ENCODE measurements at regions not wholly inside any gene's neighbourhood (a gene's known extent, or its start where the extent isn't known, plus 50 kb on each side); places are given as distances from the start of the nearest gene placed in this dataset.

- POLR2A ChIA-PET, result no interaction called here
- DNase-seq, result no peak
- no peak for ATAC-seq (ENCODE audit: low read depth)
- Mint-ChIP-seq H3K27me3 (peaks cover 28% of the 10 kb centered on the region), H3K9me3 (no peaks in the 10 kb centered on the region), H3K4me1 (peaks cover 4% of the 10 kb centered on the region), H3K36me3 (no peaks in the 10 kb centered on the region), H3K4me3 (no peak overlapping the region), H3K27ac (no peak overlapping the region)
Measured at GRCh38 chr5:35436400-35437057, 181.1 kb upstream of the SPEF2 start.

- no peaks in the 10 kb centered on the region for H3K9me3 Mint-ChIP-seq
- ATAC-seq (ENCODE audit: low read depth), result no peak
- no peak overlapping the region for H3K4me3 Mint-ChIP-seq
- peaks cover 32% of the 10 kb centered on the region for H3K27me3 Mint-ChIP-seq
- DNase-seq, result no peak
- H3K36me3 Mint-ChIP-seq, result no peaks in the 10 kb centered on the region
- POLR2A ChIA-PET, result no interaction called here
- no peaks in the 10 kb centered on the region for H3K4me1 Mint-ChIP-seq
- H3K27ac Mint-ChIP-seq, result no peak overlapping the region
Measured at GRCh38 chr5:35430381-35431162, 187.1 kb upstream of the SPEF2 start.

GRCh38 chr5:35420200-35420599 is 189.9 kb upstream of the PRLR start:
- POLR2A ChIA-PET, result no interaction called here
- H3K9me3 Mint-ChIP-seq, result no peaks in the 10 kb centered on the region
- H3K27me3 Mint-ChIP-seq, result peaks cover 10% of the 10 kb centered on the region

GRCh38 chr5:35417040-35417439 is 186.8 kb upstream of the PRLR start:
- H3K36me3 Mint-ChIP-seq, result no peaks in the 10 kb centered on the region
- H3K9me3 Mint-ChIP-seq, result peaks cover 1% of the 10 kb centered on the region
- H3K4me3 Mint-ChIP-seq, result no peak overlapping the region
- no peak overlapping the region for H3K27ac Mint-ChIP-seq
- ATAC-seq (ENCODE audit: low read depth) (no peak), DNase-seq (no peak)
- POLR2A ChIA-PET, result no interaction called here
- peaks cover 4% of the 10 kb centered on the region for H3K27me3 Mint-ChIP-seq
- H3K4me1 Mint-ChIP-seq, result no peaks in the 10 kb centered on the region

More at GRCh38 chr5:35420200-35420599, 189.9 kb upstream of the PRLR start:
- DNase-seq (no peak), ATAC-seq (ENCODE audit: low read depth) (no peak)
- Mint-ChIP-seq H3K36me3 (no peaks in the 10 kb centered on the region), H3K4me1 (no peaks in the 10 kb centered on the region), H3K27ac (no peak overlapping the region), H3K4me3 (no peak overlapping the region)

GRCh38 chr5:35416217-35416988 is 186.1 kb upstream of the PRLR start:
- DNase-seq, result no peak
- Mint-ChIP-seq H3K9me3 (peaks cover 1% of the 10 kb centered on the region), H3K4me1 (no peaks in the 10 kb centered on the region), H3K27me3 (peaks cover 4% of the 10 kb centered on the region), H3K27ac (no peak overlapping the region), H3K4me3 (no peak overlapping the region), H3K36me3 (no peaks in the 10 kb centered on the region)
- POLR2A ChIA-PET, result no interaction called here
- no peak for ATAC-seq (ENCODE audit: low read depth)

- POLR2A ChIA-PET, result no interaction called here
- H3K27ac Mint-ChIP-seq, result no peak overlapping the region
- H3K9me3 Mint-ChIP-seq, result peaks cover 3% of the 10 kb centered on the region
- no peak overlapping the region for H3K4me3 Mint-ChIP-seq
- no peaks in the 10 kb centered on the region for H3K36me3 Mint-ChIP-seq
- no peaks in the 10 kb centered on the region for H3K4me1 Mint-ChIP-seq
- no peak for ATAC-seq (ENCODE audit: low read depth)
- DNase-seq, result no peak
- peaks cover 2% of the 10 kb centered on the region for H3K27me3 Mint-ChIP-seq
Measured at GRCh38 chr5:35415309-35415708, 185.0 kb upstream of the PRLR start.

- ATAC-seq (ENCODE audit: low read depth) (no peak), DNase-seq (no peak)
- no peaks in the 10 kb centered on the region for H3K36me3 Mint-ChIP-seq
- no peaks in the 10 kb centered on the region for H3K4me1 Mint-ChIP-seq
- POLR2A ChIA-PET, result no interaction called here
- no peaks in the 10 kb centered on the region for H3K27me3 Mint-ChIP-seq
- H3K9me3 Mint-ChIP-seq, result peaks cover 3% of the 10 kb centered on the region
- no peak overlapping the region for H3K27ac Mint-ChIP-seq
- H3K4me3 Mint-ChIP-seq, result no peak overlapping the region
Measured at GRCh38 chr5:35409361-35409760, 179.1 kb upstream of the PRLR start.

GRCh38 chr5:35408146-35408545 is 177.9 kb upstream of the PRLR start:
- H3K36me3 Mint-ChIP-seq, result no peaks in the 10 kb centered on the region
- no peak for ATAC-seq (ENCODE audit: low read depth)

GRCh38 chr5:35407697-35408096 is 177.4 kb upstream of the PRLR start:
- no peak overlapping the region for H3K27ac Mint-ChIP-seq

More at GRCh38 chr5:35408146-35408545, 177.9 kb upstream of the PRLR start:
- H3K27ac Mint-ChIP-seq, result no peak overlapping the region
- H3K9me3 Mint-ChIP-seq, result peaks cover 2% of the 10 kb centered on the region
- DNase-seq, result no peak
- no peak overlapping the region for H3K4me3 Mint-ChIP-seq
- POLR2A ChIA-PET, result no interaction called here
- no peaks in the 10 kb centered on the region for H3K27me3 Mint-ChIP-seq
- H3K4me1 Mint-ChIP-seq, result no peaks in the 10 kb centered on the region

GRCh38 chr5:35405938-35406337 is 175.7 kb upstream of the PRLR start:
- ATAC-seq (ENCODE audit: low read depth), result no peak
- Mint-ChIP-seq H3K4me3 (no peak overlapping the region), H3K4me1 (no peaks in the 10 kb centered on the region), H3K27me3 (no peaks in the 10 kb centered on the region), H3K27ac (no peak overlapping the region), H3K9me3 (peaks cover under 1% of the 10 kb centered on the region), H3K36me3 (no peaks in the 10 kb centered on the region)
- no peak for DNase-seq
- POLR2A ChIA-PET, result no interaction called here

More at GRCh38 chr5:35407697-35408096, 177.4 kb upstream of the PRLR start:
- DNase-seq, result no peak
- no peaks in the 10 kb centered on the region for H3K36me3 Mint-ChIP-seq
- H3K4me1 Mint-ChIP-seq, result no peaks in the 10 kb centered on the region
- ATAC-seq (ENCODE audit: low read depth), result no peak
- no peak overlapping the region for H3K4me3 Mint-ChIP-seq
- POLR2A ChIA-PET, result no interaction called here
- peaks cover 2% of the 10 kb centered on the region for H3K9me3 Mint-ChIP-seq
- no peaks in the 10 kb centered on the region for H3K27me3 Mint-ChIP-seq

GRCh38 chr5:35404701-35405100 is 174.4 kb upstream of the PRLR start:
- no peaks in the 10 kb centered on the region for H3K36me3 Mint-ChIP-seq
- no peak overlapping the region for H3K4me3 Mint-ChIP-seq
- no peaks in the 10 kb centered on the region for H3K4me1 Mint-ChIP-seq
- DNase-seq (no peak), ATAC-seq (ENCODE audit: low read depth) (no peak)
- no peak overlapping the region for H3K27ac Mint-ChIP-seq
- POLR2A ChIA-PET, result no interaction called here
- no peaks in the 10 kb centered on the region for H3K27me3 Mint-ChIP-seq
- no peaks in the 10 kb centered on the region for H3K9me3 Mint-ChIP-seq

- POLR2A ChIA-PET, result no interaction called here
- H3K9me3 Mint-ChIP-seq, result peaks cover 5% of the 10 kb centered on the region
- DNase-seq, result no peak
- ATAC-seq (ENCODE audit: low read depth), result no peak
- H3K4me3 Mint-ChIP-seq, result no peak overlapping the region
- H3K27me3 Mint-ChIP-seq, result no peaks in the 10 kb centered on the region
- no peak overlapping the region for H3K27ac Mint-ChIP-seq
- H3K36me3 Mint-ChIP-seq, result no peaks in the 10 kb centered on the region
- H3K4me1 Mint-ChIP-seq, result no peaks in the 10 kb centered on the region
Measured at GRCh38 chr5:35393901-35394300, 163.6 kb upstream of the PRLR start.

- Mint-ChIP-seq H3K9me3 (no peaks in the 10 kb centered on the region), H3K36me3 (no peaks in the 10 kb centered on the region), H3K27me3 (no peaks in the 10 kb centered on the region), H3K27ac (no peak overlapping the region), H3K4me3 (no peak overlapping the region), H3K4me1 (no peaks in the 10 kb centered on the region)
- no peak for DNase-seq
- POLR2A ChIA-PET, result no interaction called here
- ATAC-seq (ENCODE audit: low read depth), result no peak
Measured at GRCh38 chr5:35384658-35385057, 154.4 kb upstream of the PRLR start.

GRCh38 chr5:35383041-35383440 is 152.8 kb upstream of the PRLR start:
- no peak for ATAC-seq (ENCODE audit: low read depth)
- no peaks in the 10 kb centered on the region for H3K9me3 Mint-ChIP-seq

More at GRCh38 chr5:35383041-35383440, 152.8 kb upstream of the PRLR start:
- POLR2A ChIA-PET, result no interaction called here
- H3K4me3 Mint-ChIP-seq, result no peak overlapping the region
- no peaks in the 10 kb centered on the region for H3K27me3 Mint-ChIP-seq
- H3K27ac Mint-ChIP-seq, result no peak overlapping the region
- no peak for DNase-seq
- no peaks in the 10 kb centered on the region for H3K36me3 Mint-ChIP-seq
- no peaks in the 10 kb centered on the region for H3K4me1 Mint-ChIP-seq
